ENCODE measurements at regions not wholly inside any gene's neighbourhood (a gene's known extent, or its start where the extent isn't known, plus 50 kb on each side); places are given as distances from the start of the nearest gene placed in this dataset.
A peak's percentile ranks its signal among the peaks of the same experiment; 100 is the strongest.

GRCh38 chr6:126529637-126530362 lies 189.9 kb downstream of the CENPW start:
- no peak for DNase-seq

GRCh38 chr6:126530775-126531174 lies 190.9 kb downstream of the CENPW start:
- no peak for DNase-seq

- DNase-seq, result no peak
Measured at GRCh38 chr6:126531286-126531685, 191.4 kb downstream of the CENPW start.

GRCh38 chr6:126531840-126532239 lies 191.9 kb downstream of the CENPW start:
- DNase-seq, result no peak

- no peak for DNase-seq
Measured at GRCh38 chr6:126534401-126534800, 194.5 kb downstream of the CENPW start.

GRCh38 chr6:126535138-126535537 lies 195.2 kb downstream of the CENPW start:
- DNase-seq, result no peak

- DNase-seq, result no peak
Measured at GRCh38 chr6:126535595-126535994, 195.7 kb downstream of the CENPW start.

- no peak for DNase-seq
Measured at GRCh38 chr6:126537061-126537816, 197.3 kb downstream of the CENPW start.

- DNase-seq, result no peak
Measured at GRCh38 chr6:126539022-126539421, 199.1 kb downstream of the CENPW start.

GRCh38 chr6:126540161-126540560 lies 200.2 kb downstream of the CENPW start:
- no peak for DNase-seq

- DNase-seq, result no peak
Measured at GRCh38 chr6:126541806-126542491, 202.0 kb downstream of the CENPW start.

GRCh38 chr6:126546541-126547120 lies 206.7 kb downstream of the CENPW start:
- DNase-seq, result no peak

GRCh38 chr6:126548300-126548699 lies 208.4 kb downstream of the CENPW start:
- no peak for DNase-seq

- peak; percentile 3 for DNase-seq
Measured at GRCh38 chr6:126550323-126550722, 210.4 kb downstream of the CENPW start.

- DNase-seq, result no peak
Measured at GRCh38 chr6:126551832-126552231, 211.9 kb downstream of the CENPW start.

GRCh38 chr6:126553854-126554253 lies 213.9 kb downstream of the CENPW start:
- DNase-seq, result no peak

GRCh38 chr6:126570507-126570906 lies 230.6 kb downstream of the CENPW start:
- no peak for DNase-seq

GRCh38 chr6:126574301-126574700 lies 234.4 kb downstream of the CENPW start:
- DNase-seq, result no peak

GRCh38 chr6:126581316-126581715 lies 241.4 kb downstream of the CENPW start:
- no peak for DNase-seq

GRCh38 chr6:126600258-126600916 lies 260.5 kb downstream of the CENPW start:
- no peak for DNase-seq

- no peak for DNase-seq
Measured at GRCh38 chr6:126603410-126603809, 263.5 kb downstream of the CENPW start.

GRCh38 chr6:126605089-126605488 lies 265.2 kb downstream of the CENPW start:
- DNase-seq, result no peak

GRCh38 chr6:126607289-126607688 lies 267.4 kb downstream of the CENPW start:
- no peak for DNase-seq
